Frontal cortex (tissue), 4 donors: ENCODE measurements at regions not wholly inside any gene's neighbourhood (a gene's known extent, or its start where the extent isn't known, plus 50 kb on each side); places are given as distances from the start of the nearest gene placed in this dataset. TPM values are rescaled to one million over a fixed set of nuclear protein-coding genes. Genes with fewer than 3 reads are reported as not detected.

Experiments used
- DNase-seq, 2 donors: peaks; one replicate each; pipeline ENCODE4 v3.0.0; 2012; ENCODE audit warnings: low spot score in 2 of 2
- FAIRE-seq: peaks from 2 replicates; lab custom pipeline; 2012; peaks lifted over from hg19 to GRCh38; lab: Jason Lieb, UNC
- small RNA-seq: library from RNA; depleted of rRNA; stranded (forward); fragments of <200 nt; gene quantifications from one replicate; pipeline ENCODE3, GENCODE V24; 2014
- donor health status: control.
- donor health status: control.
- donor health status: control.

DNA sequence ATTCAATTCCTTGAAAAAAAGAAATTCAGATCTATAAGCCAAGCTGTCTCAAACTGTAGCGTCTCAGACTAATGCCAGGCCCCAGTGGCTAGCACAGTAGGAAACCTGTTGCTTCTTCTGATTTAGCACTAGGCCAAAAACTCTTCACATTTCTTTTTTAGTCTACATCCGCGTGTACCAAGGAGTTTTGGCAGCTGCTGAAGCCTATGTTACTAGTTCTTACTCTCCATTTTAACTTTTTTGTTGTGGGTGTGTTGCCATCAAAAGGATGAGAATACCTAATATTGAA lies 65.0 kb upstream of the BTN3A2 start:
- no peak for DNase-seq
- no peak for FAIRE-seq

- DNase-seq (no peak), FAIRE-seq (no peak)
Measured at GRCh38 chr6:26300359-26300758, 64.6 kb upstream of the BTN3A2 start.

DNA sequence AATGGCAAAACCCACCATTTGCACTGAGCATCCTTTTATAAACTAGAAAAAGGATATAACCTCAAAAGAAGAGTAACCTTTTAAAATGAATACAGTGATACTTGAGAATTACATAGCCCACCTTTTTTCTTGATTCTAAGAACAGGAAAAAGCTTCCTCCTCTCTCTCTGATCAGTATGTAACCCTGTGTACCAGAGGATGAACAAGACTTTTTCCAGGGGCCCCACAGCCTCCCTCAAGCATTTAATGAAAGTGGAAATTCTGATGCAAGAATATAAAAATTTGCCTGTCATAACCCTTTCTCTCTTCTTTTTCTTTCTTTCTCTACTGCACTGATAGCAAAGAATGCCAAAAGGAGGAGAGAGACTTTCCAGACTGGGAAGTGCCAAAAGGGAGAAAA lies 64.2 kb upstream of the BTN3A2 start:
- DNase-seq = no peak
- no peak for FAIRE-seq

GRCh38 chr6:26301638-26302037 lies 63.4 kb upstream of the BTN3A2 start:
- DNase-seq (no peak), FAIRE-seq (no peak)

DNA sequence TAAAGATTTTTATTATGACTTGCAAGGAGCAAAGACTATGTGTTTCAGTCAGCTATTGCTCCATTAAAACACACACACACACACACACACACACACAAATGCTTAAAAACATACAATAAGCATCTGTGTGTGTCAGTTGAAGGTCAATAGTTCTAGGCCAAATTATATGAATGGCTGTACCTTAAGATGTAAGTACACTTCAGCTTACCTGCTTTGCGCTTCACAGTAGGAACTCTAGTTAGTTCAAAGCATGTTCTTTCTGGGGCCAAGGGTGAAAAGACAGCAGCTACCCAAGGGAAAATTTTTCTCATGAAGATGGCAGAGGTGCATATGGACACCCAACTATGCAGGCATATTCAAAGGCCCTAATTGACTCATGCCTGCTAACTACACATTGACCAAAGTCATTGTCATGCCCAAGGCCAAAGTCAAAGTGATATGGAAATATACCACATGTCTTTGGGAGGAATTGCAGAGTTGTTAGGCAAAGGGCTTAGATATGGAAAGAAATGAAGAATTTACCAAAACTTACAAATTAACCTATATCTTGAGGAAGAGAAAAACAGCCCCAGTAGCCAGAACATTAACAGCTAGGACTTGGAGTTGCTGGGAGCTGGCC lies 61.9 kb upstream of the BTN3A2 start:
- no peak for DNase-seq
- FAIRE-seq = no peak

DNA sequence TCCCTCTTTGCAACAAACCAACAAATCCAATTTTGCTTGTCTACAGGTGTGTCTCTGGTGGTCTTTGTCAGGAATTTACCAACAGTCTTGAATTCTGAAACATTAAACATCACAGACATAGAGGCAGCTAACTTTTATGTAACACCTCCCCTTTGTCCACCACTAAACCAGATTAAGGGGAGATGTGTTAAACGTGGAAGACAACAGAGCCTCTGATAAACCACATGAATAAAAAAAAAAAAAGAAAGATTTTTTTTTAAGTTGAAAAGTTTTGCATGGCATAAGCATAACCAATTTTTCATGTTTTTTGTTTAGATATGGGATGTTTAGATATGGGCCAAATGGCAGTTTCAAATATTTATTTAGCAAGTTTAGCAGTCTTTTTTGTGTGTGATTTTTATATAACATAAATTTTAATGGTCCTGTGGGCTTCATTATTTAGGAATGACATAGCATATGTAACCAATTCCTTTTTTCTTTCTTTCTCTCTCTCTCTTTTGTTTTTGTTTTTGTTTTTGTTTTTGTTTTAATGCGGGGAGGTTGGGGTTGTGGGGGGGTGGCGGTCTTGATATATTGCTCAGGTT lies 60.7 kb upstream of the BTN3A2 start:
- FAIRE-seq (no peak), DNase-seq (no peak)

DNA sequence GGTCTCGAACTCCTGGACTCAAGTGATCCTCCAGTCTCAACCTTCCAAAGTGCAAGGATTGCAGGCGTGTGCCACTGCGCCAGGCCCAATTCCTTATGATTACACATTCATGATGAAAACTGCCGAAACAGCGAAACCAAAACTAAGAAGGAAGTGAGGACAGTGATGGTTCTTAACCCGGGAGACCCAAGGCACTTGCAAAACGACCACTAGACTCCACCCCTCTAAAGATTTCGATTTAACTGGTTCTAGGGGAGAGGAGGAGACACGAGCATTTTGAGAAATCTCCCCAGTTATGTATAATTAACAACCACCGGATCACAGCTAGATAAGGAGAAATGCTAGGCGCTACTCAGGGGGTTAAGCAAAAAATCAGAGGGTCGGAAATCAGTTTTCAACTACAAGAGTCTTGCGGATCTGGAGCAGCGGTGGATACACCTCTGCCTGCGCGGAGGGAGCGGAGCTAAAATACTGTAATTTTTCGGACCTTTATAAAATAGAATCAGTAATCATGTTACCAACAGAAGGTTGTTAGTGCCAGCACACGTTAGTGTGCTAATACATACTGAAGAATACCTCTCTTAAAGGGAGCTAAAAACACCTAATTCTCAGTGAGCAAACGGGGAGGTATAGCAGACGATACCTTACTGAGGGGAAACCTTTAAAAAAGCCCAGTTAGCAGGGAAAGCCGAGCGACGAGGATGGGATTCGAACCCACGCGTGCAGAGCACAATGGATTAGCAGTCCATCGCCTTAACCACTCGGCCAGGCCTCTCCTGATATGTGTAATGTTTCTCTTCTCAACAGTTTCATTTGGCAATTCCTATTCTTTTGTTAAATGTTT lies 60.0 kb upstream of the BTN3A2 start:
- DNase-seq (no peak), FAIRE-seq (no peak)

DNA sequence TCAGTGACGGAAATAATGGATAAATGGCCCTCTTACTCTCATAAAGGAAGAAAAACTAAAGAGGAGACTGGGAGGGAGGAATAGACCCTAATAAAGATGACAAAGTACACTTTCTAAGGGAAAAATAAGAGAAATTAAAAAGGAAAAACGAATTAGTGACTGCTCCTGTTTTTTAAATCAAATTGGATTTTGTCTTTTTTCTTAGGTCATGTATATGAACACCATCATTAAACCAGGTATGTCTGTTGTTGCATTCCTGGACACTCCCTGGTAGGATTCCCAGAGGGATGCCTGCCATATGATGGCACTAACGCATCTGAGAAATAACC lies 59.4 kb upstream of the BTN3A2 start:
- no peak for FAIRE-seq
- no peak for DNase-seq

GRCh38 chr6:26306232-26306631 lies 58.8 kb upstream of the BTN3A2 start:
- DNase-seq = no peak
- FAIRE-seq = no peak

- FAIRE-seq (no peak), DNase-seq (no peak)
Measured at GRCh38 chr6:26307850-26308249, 57.1 kb upstream of the BTN3A2 start.

- DNase-seq = no peak
- no peak for FAIRE-seq
Measured at GRCh38 chr6:26309731-26310142, 55.3 kb upstream of the BTN3A2 start.

DNA sequence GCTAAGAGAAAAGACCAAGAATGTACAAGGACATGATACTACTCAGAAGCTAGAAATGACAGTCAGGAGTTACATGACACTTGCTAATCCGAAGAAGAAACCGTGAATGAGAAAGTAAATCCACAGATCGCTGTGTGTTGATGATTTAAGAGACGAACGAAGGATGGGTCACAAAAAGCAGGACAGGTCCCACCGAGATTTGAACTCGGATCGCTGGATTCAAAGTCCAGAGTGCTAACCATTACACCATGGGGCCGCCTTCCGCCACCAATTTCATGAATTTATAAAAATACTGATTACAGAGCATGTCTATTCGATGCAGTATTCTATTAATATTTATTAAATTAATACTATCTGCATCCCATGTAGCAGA lies 54.0 kb upstream of the BTN3A2 start:
- DNase-seq = no peak

GRCh38 chr6:26311385-26312095 lies 53.5 kb upstream of the BTN3A2 start:
- no peak for DNase-seq

More for the DNA sequence above, 54.0 kb upstream of the BTN3A2 start:
- FAIRE-seq = no peak

GRCh38 chr6:26312096-26312463 lies 52.9 kb upstream of the BTN3A2 start:
- DNase-seq (no peak), FAIRE-seq (no peak)

More at GRCh38 chr6:26311385-26312095, 53.5 kb upstream of the BTN3A2 start:
- no peak for FAIRE-seq

DNA sequence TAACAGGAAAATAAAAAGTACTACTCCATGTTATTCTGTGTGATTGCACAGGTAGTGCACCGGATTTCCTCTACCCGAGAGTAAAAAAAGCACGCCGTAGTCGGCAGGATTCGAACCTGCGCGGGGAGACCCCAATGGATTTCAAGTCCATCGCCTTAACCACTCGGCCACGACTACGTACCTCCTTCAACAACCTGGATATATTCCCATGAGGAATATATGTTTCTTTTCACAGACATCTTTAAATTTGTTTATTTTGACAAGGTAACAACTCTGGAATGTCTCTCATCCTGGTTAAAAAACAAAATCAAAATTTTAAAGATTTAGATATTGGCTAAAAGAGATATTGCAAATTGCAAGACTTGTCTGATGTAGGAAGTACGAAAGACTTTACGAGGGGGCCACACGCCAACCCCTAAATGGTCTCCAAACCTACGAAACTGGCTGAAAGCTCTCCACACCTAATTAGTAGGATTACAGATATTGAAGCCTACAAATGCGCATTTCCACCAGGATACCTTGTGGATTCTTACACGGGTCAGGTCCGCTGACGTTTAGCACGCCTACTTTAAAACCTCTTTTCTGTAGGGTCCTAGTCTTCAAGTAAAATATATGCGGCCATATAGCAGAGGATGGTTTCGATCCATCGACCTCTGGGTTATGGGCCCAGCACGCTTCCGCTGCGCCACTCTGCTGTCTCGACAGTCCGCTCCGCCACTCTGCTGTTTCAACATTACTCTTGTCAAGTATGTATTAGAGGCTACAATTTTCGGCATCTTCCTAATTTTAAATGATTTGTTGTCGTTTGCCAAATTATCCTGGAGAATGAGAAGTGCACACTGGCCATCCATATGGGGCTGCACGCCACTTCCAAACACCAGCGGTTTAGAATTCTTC lies 52.2 kb upstream of the BTN3A2 start:
- DNase-seq (no peak), FAIRE-seq (no peak)

Small RNA genes lying in the stretch of these regions (small RNA-seq; reads per million reads assigned to genes)
- gene AL031777.2 = not detected
- 0.64 reads per million, percentile 49 among the genes with 10 or more reads in this experiment for gene HIST1H2AD
- not detected for gene HIST1H2APS3
- not detected for gene HIST1H4G
- gene LARP1P1 = not detected
